ENCODE measurements at regions not wholly inside any gene's neighbourhood (a gene's known extent, or its start where the extent isn't known, plus 50 kb on each side); places are given as distances from the start of the nearest gene placed in this dataset.

DNA sequence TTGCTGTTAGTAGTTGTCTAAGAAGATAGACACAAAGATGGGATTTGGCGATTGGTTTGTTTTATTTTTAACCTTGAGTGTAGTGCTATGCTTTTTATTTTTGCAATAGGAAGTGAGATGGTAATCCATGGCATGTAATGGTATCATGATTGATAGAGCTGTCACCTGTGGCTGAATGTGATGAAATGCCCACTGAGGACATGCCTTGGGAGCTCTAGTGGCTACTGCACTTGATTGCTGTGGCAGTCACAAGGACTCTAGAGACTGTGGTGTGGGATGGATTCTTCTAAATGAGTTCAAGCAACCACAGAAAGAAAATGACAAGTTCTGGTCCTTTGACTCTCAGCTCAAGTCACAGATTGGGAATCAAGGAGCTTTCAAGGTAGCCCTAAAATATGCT lies 139.4 kb downstream of the CYRIA start:
- no peak for TF ChIP-seq ZNF24 (tag by site-specific recombination; IDR thresholded peaks at IDR 0.05)
- no peak for TF ChIP-seq CTCF (tag by site-specific recombination; IDR thresholded peaks at IDR 0.05)
- no peak for TF ChIP-seq REPIN1 (tag by site-specific recombination; IDR thresholded peaks at IDR 0.05; ENCODE audit: low read depth)
- TF ChIP-seq, protein P1, sequence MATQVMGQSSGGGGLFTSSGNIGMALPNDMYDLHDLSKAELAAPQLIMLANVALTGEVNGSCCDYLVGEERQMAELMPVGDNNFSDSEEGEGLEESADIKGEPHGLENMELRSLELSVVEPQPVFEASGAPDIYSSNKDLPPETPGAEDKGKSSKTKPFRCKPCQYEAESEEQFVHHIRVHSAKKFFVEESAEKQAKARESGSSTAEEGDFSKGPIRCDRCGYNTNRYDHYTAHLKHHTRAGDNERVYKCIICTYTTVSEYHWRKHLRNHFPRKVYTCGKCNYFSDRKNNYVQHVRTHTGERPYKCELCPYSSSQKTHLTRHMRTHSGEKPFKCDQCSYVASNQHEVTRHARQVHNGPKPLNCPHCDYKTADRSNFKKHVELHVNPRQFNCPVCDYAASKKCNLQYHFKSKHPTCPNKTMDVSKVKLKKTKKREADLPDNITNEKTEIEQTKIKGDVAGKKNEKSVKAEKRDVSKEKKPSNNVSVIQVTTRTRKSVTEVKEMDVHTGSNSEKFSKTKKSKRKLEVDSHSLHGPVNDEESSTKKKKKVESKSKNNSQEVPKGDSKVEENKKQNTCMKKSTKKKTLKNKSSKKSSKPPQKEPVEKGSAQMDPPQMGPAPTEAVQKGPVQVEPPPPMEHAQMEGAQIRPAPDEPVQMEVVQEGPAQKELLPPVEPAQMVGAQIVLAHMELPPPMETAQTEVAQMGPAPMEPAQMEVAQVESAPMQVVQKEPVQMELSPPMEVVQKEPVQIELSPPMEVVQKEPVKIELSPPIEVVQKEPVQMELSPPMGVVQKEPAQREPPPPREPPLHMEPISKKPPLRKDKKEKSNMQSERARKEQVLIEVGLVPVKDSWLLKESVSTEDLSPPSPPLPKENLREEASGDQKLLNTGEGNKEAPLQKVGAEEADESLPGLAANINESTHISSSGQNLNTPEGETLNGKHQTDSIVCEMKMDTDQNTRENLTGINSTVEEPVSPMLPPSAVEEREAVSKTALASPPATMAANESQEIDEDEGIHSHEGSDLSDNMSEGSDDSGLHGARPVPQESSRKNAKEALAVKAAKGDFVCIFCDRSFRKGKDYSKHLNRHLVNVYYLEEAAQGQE (tag by site-specific recombination; IDR thresholded peaks at IDR 0.05), result no peak
- TF ChIP-seq ZNF645 (tag by site-specific recombination; IDR thresholded peaks at IDR 0.05), result no peak
- no peak for TF ChIP-seq ZEB2 (tag by site-specific recombination; IDR thresholded peaks at IDR 0.05)
- TF ChIP-seq ZNF623 (tag by site-specific recombination; IDR thresholded peaks at IDR 0.05), result no peak
- TF ChIP-seq HOXA7 (CRISPR knock-in tag; IDR thresholded peaks at IDR 0.05; ENCODE audit: borderline replicate concordance), result no peak
- no peak for TF ChIP-seq ZNF341 (tag by site-specific recombination; IDR thresholded peaks at IDR 0.05; ENCODE audit: low read depth)
- TF ChIP-seq ZNF473 (tag by site-specific recombination; IDR thresholded peaks at IDR 0.05), result no peak
- TF ChIP-seq, protein P2, sequence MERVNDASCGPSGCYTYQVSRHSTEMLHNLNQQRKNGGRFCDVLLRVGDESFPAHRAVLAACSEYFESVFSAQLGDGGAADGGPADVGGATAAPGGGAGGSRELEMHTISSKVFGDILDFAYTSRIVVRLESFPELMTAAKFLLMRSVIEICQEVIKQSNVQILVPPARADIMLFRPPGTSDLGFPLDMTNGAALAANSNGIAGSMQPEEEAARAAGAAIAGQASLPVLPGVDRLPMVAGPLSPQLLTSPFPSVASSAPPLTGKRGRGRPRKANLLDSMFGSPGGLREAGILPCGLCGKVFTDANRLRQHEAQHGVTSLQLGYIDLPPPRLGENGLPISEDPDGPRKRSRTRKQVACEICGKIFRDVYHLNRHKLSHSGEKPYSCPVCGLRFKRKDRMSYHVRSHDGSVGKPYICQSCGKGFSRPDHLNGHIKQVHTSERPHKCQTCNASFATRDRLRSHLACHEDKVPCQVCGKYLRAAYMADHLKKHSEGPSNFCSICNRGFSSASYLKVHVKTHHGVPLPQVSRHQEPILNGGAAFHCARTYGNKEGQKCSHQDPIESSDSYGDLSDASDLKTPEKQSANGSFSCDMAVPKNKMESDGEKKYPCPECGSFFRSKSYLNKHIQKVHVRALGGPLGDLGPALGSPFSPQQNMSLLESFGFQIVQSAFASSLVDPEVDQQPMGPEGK (tag by site-specific recombination; IDR thresholded peaks at IDR 0.05), result no peak
- TF ChIP-seq, protein P3, sequence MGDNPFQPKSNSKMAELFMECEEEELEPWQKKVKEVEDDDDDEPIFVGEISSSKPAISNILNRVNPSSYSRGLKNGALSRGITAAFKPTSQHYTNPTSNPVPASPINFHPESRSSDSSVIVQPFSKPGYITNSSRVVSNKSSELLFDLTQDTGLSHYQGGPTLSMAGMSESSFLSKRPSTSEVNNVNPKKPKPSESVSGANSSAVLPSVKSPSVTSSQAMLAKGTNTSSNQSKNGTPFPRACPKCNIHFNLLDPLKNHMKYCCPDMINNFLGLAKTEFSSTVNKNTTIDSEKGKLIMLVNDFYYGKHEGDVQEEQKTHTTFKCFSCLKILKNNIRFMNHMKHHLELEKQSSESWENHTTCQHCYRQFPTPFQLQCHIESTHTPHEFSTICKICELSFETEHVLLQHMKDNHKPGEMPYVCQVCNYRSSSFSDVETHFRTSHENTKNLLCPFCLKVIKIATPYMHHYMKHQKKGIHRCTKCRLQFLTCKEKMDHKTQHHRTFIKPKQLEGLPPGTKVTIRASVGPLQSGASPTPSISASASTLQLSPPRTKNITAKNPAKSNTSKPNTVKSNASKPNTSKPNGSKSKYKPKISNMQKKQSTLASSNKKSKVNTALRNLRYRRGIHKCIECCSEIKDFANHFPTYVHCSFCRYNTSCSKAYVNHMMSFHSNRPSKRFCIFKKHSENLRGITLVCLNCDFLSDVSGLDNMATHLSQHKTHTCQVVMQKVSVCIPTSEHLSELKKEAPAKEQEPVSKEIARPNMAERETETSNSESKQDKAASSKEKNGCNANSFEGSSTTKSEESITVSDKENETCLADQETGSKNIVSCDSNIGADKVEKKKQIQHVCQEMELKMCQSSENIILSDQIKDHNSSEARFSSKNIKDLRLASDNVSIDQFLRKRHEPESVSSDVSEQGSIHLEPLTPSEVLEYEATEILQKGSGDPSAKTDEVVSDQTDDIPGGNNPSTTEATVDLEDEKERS (tag by site-specific recombination; IDR thresholded peaks at IDR 0.05), result no peak
- TF ChIP-seq ZNF639 (tag by site-specific recombination; IDR thresholded peaks at IDR 0.05), result no peak
